HG03095 (cell line): ENCODE measurements at regions not wholly inside any gene's neighbourhood (a gene's known extent, or its start where the extent isn't known, plus 50 kb on each side); places are given as distances from the start of the nearest gene placed in this dataset.
"Not testable (repeated sequence)": the region's sequence is repeated elsewhere in the genome, so short reads cannot be mapped to it uniquely, and the experiment has no call there.

Experiments
- ATAC-seq: cut with Tn5 transposase; IDR thresholded peaks from one replicate; pipeline ENCODE4 v1.9.1; 2021; ENCODE audit warnings: moderate library complexity; ENCODE audit not compliant: unreplicated experiment

GRCh38 chr10:2053805-2054204 is 316.5 kb upstream of the ADARB2 start:
- no peak for ATAC-seq

- no peak for ATAC-seq
Observed at GRCh38 chr10:2051108-2051507, 313.8 kb upstream of the ADARB2 start.

- ATAC-seq = no peak
Observed at GRCh38 chr10:2049560-2049959, 312.2 kb upstream of the ADARB2 start.

GRCh38 chr10:2048337-2048973 is 311.1 kb upstream of the ADARB2 start:
- no peak for ATAC-seq

- ATAC-seq = no peak
Observed at GRCh38 chr10:2047679-2048078, 310.4 kb upstream of the ADARB2 start.

GRCh38 chr10:2043379-2043778 is 306.1 kb upstream of the ADARB2 start:
- ATAC-seq = no peak

- ATAC-seq = no peak
Observed at GRCh38 chr10:2038036-2038435, 300.7 kb upstream of the ADARB2 start.

GRCh38 chr10:2037246-2037645 is 299.9 kb upstream of the ADARB2 start:
- ATAC-seq = no peak

GRCh38 chr10:2036209-2036608 is 298.9 kb upstream of the ADARB2 start:
- no peak for ATAC-seq

GRCh38 chr10:2030046-2030445 is 292.7 kb upstream of the ADARB2 start:
- no peak for ATAC-seq

- no peak for ATAC-seq
Observed at GRCh38 chr10:2026936-2027335, 289.6 kb upstream of the ADARB2 start.

GRCh38 chr10:2024750-2025149 is 287.4 kb upstream of the ADARB2 start:
- ATAC-seq = not testable (repeated sequence)

GRCh38 chr10:2023687-2024086 is 286.4 kb upstream of the ADARB2 start:
- no peak for ATAC-seq

- no peak for ATAC-seq
Observed at GRCh38 chr10:2022401-2022800, 285.1 kb upstream of the ADARB2 start.

- no peak for ATAC-seq
Observed at GRCh38 chr10:2020836-2021235, 283.5 kb upstream of the ADARB2 start.

GRCh38 chr10:2019803-2020202 is 282.5 kb upstream of the ADARB2 start:
- no peak for ATAC-seq

- ATAC-seq = no peak
Observed at GRCh38 chr10:2019281-2019680, 282.0 kb upstream of the ADARB2 start.

- ATAC-seq = no peak
Observed at GRCh38 chr10:2014541-2014940, 277.2 kb upstream of the ADARB2 start.

GRCh38 chr10:2012209-2012608 is 274.9 kb upstream of the ADARB2 start:
- ATAC-seq = no peak

GRCh38 chr10:2011106-2011716 is 273.9 kb upstream of the ADARB2 start:
- ATAC-seq = no peak

GRCh38 chr10:2005546-2005945 is 268.2 kb upstream of the ADARB2 start:
- ATAC-seq = no peak

- no peak for ATAC-seq
Observed at GRCh38 chr10:1992930-1993329, 255.6 kb upstream of the ADARB2 start.

GRCh38 chr10:1989090-1989489 is 251.8 kb upstream of the ADARB2 start:
- no peak for ATAC-seq
